IMR-90 (cell line): ENCODE measurements at regions not wholly inside any gene's neighbourhood (a gene's known extent, or its start where the extent isn't known, plus 50 kb on each side); places are given as distances from the start of the nearest gene placed in this dataset.

Experiments
- ATAC-seq: fragments of 200-7000 bp; cut with Tn5 transposase; 2 replicates; pipeline ENCODE4 v1.9.1; 2020; ENCODE audit warnings: low read depth, mild to moderate bottlenecking, moderate library complexity
- BruUV-seq: library from RNA; stranded (reverse); fragments of 400-500 nt; replicated peaks from 2 replicates; lab custom pipeline; 2021; lab: Mats Ljungman, UMichigan
- CTCF ChIA-PET: fragments of 300-600 bp; formaldehyde crosslinking; extraction: SDS; loops from one replicate; lab custom pipeline; 2021; ENCODE audit warnings: antibody characterized with exemption; lab: Yijun Ruan, JAX
- POLR2A ChIA-PET: fragments of 300-600 bp; sonication (Branson Sonifier 250); formaldehyde crosslinking; loops from one replicate; lab custom pipeline; 2022; ENCODE audit warnings: antibody characterized with exemption; ENCODE audit not compliant: unreplicated experiment; lab: Charles Lee
- DNase-seq: peaks from one replicate; pipeline ENCODE4 v3.0.0; 2013
- H2AFZ ChIP-seq: replicated peaks from 2 replicates; pipeline ENCODE3; 2013; ENCODE audit warnings: low read length, mild to moderate bottlenecking; ENCODE audit not compliant: poor library complexity
- H2AK5ac ChIP-seq: 2 replicates; pipeline ENCODE4 v1.6.1; 2013; ENCODE audit warnings: low read depth, low read length, inconsistent platforms
- H2AK9ac ChIP-seq: replicated peaks from 2 replicates; pipeline ENCODE3; 2013; ENCODE audit warnings: mild to moderate bottlenecking, low read depth, low read length, moderate library complexity; ENCODE audit not compliant: poor library complexity
- H2BK120ac ChIP-seq: 2 replicates; pipeline ENCODE4 v1.6.1; 2013; ENCODE audit warnings: low read depth, low read length, inconsistent platforms
- H2BK15ac ChIP-seq: 3 replicates; pipeline ENCODE4 v1.6.1; 2013; ENCODE audit warnings: low read depth, low read length, inconsistent platforms
- H2BK20ac ChIP-seq: 2 replicates; pipeline ENCODE4 v1.6.1; 2013; ENCODE audit warnings: low read depth, mild to moderate bottlenecking, inconsistent platforms, low read length, moderate library complexity
- H2BK5ac ChIP-seq: 2 replicates; pipeline ENCODE4 v1.6.1; 2013; ENCODE audit warnings: mild to moderate bottlenecking, low read depth, low read length, inconsistent platforms; ENCODE audit not compliant: poor library complexity, severe bottlenecking
- H3K14ac ChIP-seq: replicated peaks from 2 replicates; pipeline ENCODE4 v1.6.1; 2013; ENCODE audit warnings: low read depth, low read length, inconsistent platforms
- H3K18ac ChIP-seq: 2 replicates; pipeline ENCODE4 v1.6.1; 2013; ENCODE audit warnings: low read depth, low read length, control low read depth
- H3K23ac ChIP-seq: 2 replicates; pipeline ENCODE4 v1.6.1; 2013; ENCODE audit warnings: low read depth, low read length, inconsistent platforms
- H3K27ac ChIP-seq: 2 replicates; pipeline ENCODE4 v1.5.1; 2013; ENCODE audit warnings: mild to moderate bottlenecking, control low read depth, low read length; ENCODE audit not compliant: insufficient read depth
- H3K27me3 ChIP-seq: 2 replicates; pipeline ENCODE4 v1.6.1; 2013; ENCODE audit warnings: low read length; ENCODE audit not compliant: control insufficient read depth, insufficient read depth
- H3K36me3 ChIP-seq: 2 replicates; pipeline ENCODE4 v1.6.1; 2013; ENCODE audit warnings: low read length, mixed read lengths; ENCODE audit not compliant: control insufficient read depth, insufficient read depth
- H3K4ac ChIP-seq: 2 replicates; pipeline ENCODE4 v1.6.1; 2013; ENCODE audit warnings: low read depth, low read length, inconsistent platforms
- H3K4me1 ChIP-seq: 2 replicates; pipeline ENCODE4 v1.6.1; 2013; ENCODE audit warnings: low read length, mixed read lengths; ENCODE audit not compliant: control insufficient read depth, insufficient read depth
- H3K4me2 ChIP-seq: 2 replicates; pipeline ENCODE4 v1.6.1; 2013; ENCODE audit warnings: low read depth, mild to moderate bottlenecking, control low read depth, low read length, moderate library complexity
- H3K4me3 ChIP-seq: 2 replicates; pipeline ENCODE4 v1.5.1; 2013; ENCODE audit warnings: low read depth, mild to moderate bottlenecking, control low read depth, low read length, moderate library complexity; ENCODE audit not compliant: insufficient read depth
- H3K56ac ChIP-seq: 2 replicates; pipeline ENCODE4 v1.6.1; 2013; ENCODE audit warnings: low read length, inconsistent platforms; ENCODE audit not compliant: insufficient read depth; ENCODE audit errors: extremely low read depth
- H3K79me1 ChIP-seq, 2 experiments: 2 replicates each; pipeline ENCODE4 v1.6.1; 2013; ENCODE audit warnings: low read length in 2 of 2, inconsistent platforms in 1 of 2, low read depth in 1 of 2
- H3K9ac ChIP-seq: 2 replicates; pipeline ENCODE4 v1.6.1; 2013; ENCODE audit warnings: low read depth, low read length, control low read depth
- H3K9me1 ChIP-seq: 2 replicates; pipeline ENCODE4 v1.6.1; 2013; ENCODE audit warnings: low read length, inconsistent platforms; ENCODE audit not compliant: insufficient read depth
- H3K9me3 ChIP-seq: 2 replicates; pipeline ENCODE4 v1.6.1; 2013; ENCODE audit warnings: low read length; ENCODE audit not compliant: control insufficient read depth, insufficient read depth
- H4K20me1 ChIP-seq: 2 replicates; pipeline ENCODE4 v1.6.1; 2013; ENCODE audit warnings: low read length, inconsistent platforms; ENCODE audit not compliant: insufficient read depth
- H4K5ac ChIP-seq: 2 replicates; pipeline ENCODE4 v1.6.1; 2013; ENCODE audit warnings: mild to moderate bottlenecking, low read depth, low read length, control low read depth
- H4K8ac ChIP-seq, 2 experiments: 2 replicates each; pipeline ENCODE4 v1.6.1; 2013; ENCODE audit warnings: low read depth in 2 of 2, low read length in 2 of 2, control low read depth in 1 of 2, inconsistent platforms in 1 of 2
- H4K91ac ChIP-seq: 2 replicates; pipeline ENCODE4 v1.6.1; 2013; ENCODE audit warnings: low read depth, low read length, inconsistent platforms; ENCODE audit not compliant: insufficient read depth
- BHLHE40 ChIP-seq: fragments of 150-350 bp; IDR thresholded peaks from 2 replicates; pipeline ENCODE4 v1.6.1; 2016; ENCODE audit warnings: mild to moderate bottlenecking, low read depth, low read length
- NFE2L2 ChIP-seq: fragments of 150-350 bp; IDR thresholded peaks from 2 replicates; pipeline ENCODE4 v1.6.1; 2016; ENCODE audit warnings: low read depth, mild to moderate bottlenecking, low read length
- RAD21 ChIP-seq: IDR thresholded peaks from 2 replicates; pipeline ENCODE4 v1.6.1; 2012; ENCODE audit warnings: low read length, improper control_type of control experiment
- WGBS, 2 experiments: methylation state at CpG; one replicate each; pipeline versions ENCODE4 v1.1.5 to v1.1.7; 2013; ENCODE audit warnings: missing lambda C conversion rate in 2 of 2; ENCODE audit not compliant: insufficient read length in 1 of 2; ENCODE audit errors: extremely low coverage in 2 of 2; 5-methylcytosine and 5-hydroxymethylcytosine counted together
- dilution Hi-C: fragments of 300-500 bp; cut with HindIII; formaldehyde crosslinking; loops from one replicate; pipeline ENCODE4 v1.14.3; 2018; ENCODE audit warnings: low sequenced_read_pairs; ENCODE audit not compliant: unreplicated experiment
- in situ Hi-C: fragments of 300-500 bp; cut with MboI; formaldehyde crosslinking; loops from 3 replicates; pipeline ENCODE4 v1.14.3; 2019; ENCODE audit warnings: low sequenced_read_pairs, inconsistent platforms, mixed read lengths
- intact Hi-C: fragments of 100-400 bp; cut with micrococcal nuclease; formaldehyde crosslinking; loops from 2 replicates; pipeline ENCODE4 v1.10.0; 2022

- Histone ChIP-seq H2AK9ac (no peak overlapping the region), H3K9me3 (peaks cover 4% of the 10 kb centered on the region), H4K8ac (no peak overlapping the region), H2BK5ac (no peak overlapping the region), H3K4me1 (no peaks in the 10 kb centered on the region), H2BK20ac (no peak overlapping the region), H2AK5ac (no peak overlapping the region), H4K5ac (no peak overlapping the region), H4K91ac (no peak overlapping the region), H3K4me3 (no peak overlapping the region), H3K9ac (no peak overlapping the region), H3K18ac (no peak overlapping the region), H2BK120ac (no peak overlapping the region), H2BK15ac (no peak overlapping the region), H3K27me3 (no peaks in the 10 kb centered on the region), H3K4me2 (no peak overlapping the region), H3K4ac (no peak overlapping the region), H3K36me3 (no peaks in the 10 kb centered on the region), H4K20me1 (no peaks in the 10 kb centered on the region), H3K79me1 (no peaks in the 10 kb centered on the region), H3K23ac (no peak overlapping the region), H2AFZ (no peak overlapping the region), H3K9me1 (no peaks in the 10 kb centered on the region), H3K27ac (no peak overlapping the region), H3K56ac (no peak overlapping the region), H3K14ac (no peak overlapping the region)
- dilution Hi-C loops (no loop called here), intact Hi-C loops (no loop called here), in situ Hi-C loops (no loop called here)
- POLR2A ChIA-PET, result no interaction called here
- CTCF ChIA-PET, result no interaction called here
- TF ChIP-seq RAD21, result no peak
- TF ChIP-seq BHLHE40, result no peak
- TF ChIP-seq NFE2L2, result no peak
- DNase-seq, result no peak
- no CpG with 5 or more reads among the region's 4 CpGs for WGBS, 2 experiments
- no TSS peak for BruUV-seq
- ATAC-seq, result no peak
Measured at GRCh38 chr1:229815076-229815475, 189.0 kb downstream of the URB2 start.
